Osteocyte (in vitro differentiated cells): ENCODE measurements at regions not wholly inside any gene's neighbourhood (a gene's known extent, or its start where the extent isn't known, plus 50 kb on each side); places are given as distances from the start of the nearest gene placed in this dataset.

Experiments used
- DNase-seq: peaks from one replicate; pipeline ENCODE4 v3.0.0; 2021; ENCODE audit warnings: mixed read lengths; ENCODE audit not compliant: unreplicated experiment; ENCODE audit errors: extremely low spot score
- H3K27ac Mint-ChIP-seq: one replicate; pipeline ENCODE4 v1.8.0; 2021; ENCODE audit warnings: mild to moderate bottlenecking, mixed read lengths; ENCODE audit not compliant: unreplicated experiment
- H3K27me3 Mint-ChIP-seq: one replicate; pipeline ENCODE4 v1.8.0; 2021; ENCODE audit warnings: mixed read lengths; ENCODE audit not compliant: unreplicated experiment
- H3K36me3 Mint-ChIP-seq: one replicate; pipeline ENCODE4 v1.8.0; 2021; ENCODE audit warnings: mixed read lengths; ENCODE audit not compliant: unreplicated experiment
- H3K4me1 Mint-ChIP-seq: one replicate; pipeline ENCODE4 v1.8.0; 2021; ENCODE audit warnings: mixed read lengths; ENCODE audit not compliant: unreplicated experiment
- H3K4me3 Mint-ChIP-seq: one replicate; pipeline ENCODE4 v1.8.0; 2021; ENCODE audit warnings: mild to moderate bottlenecking, moderate library complexity, mixed read lengths; ENCODE audit not compliant: unreplicated experiment
- H3K9me3 Mint-ChIP-seq: one replicate; pipeline ENCODE4 v1.8.0; 2021; ENCODE audit warnings: mixed read lengths; ENCODE audit not compliant: unreplicated experiment
- TF ChIP-seq, protein P1 (sequence below): fragments of 200-600 bp; sonication (generic); IDR thresholded peaks from 2 replicates; pipeline ENCODE4 v1.5.0; 2021; ENCODE audit warnings: antibody characterized with exemption, mild to moderate bottlenecking, moderate library complexity

GRCh38 chr4:18343581-18343980 is 322.0 kb upstream of the LCORL start:
- no peak overlapping the region for H3K27ac Mint-ChIP-seq
- no peak overlapping the region for H3K4me3 Mint-ChIP-seq
- DNase-seq: no peak
- no peaks in the 10 kb centered on the region for H3K4me1 Mint-ChIP-seq
- TF ChIP-seq, protein P1, sequence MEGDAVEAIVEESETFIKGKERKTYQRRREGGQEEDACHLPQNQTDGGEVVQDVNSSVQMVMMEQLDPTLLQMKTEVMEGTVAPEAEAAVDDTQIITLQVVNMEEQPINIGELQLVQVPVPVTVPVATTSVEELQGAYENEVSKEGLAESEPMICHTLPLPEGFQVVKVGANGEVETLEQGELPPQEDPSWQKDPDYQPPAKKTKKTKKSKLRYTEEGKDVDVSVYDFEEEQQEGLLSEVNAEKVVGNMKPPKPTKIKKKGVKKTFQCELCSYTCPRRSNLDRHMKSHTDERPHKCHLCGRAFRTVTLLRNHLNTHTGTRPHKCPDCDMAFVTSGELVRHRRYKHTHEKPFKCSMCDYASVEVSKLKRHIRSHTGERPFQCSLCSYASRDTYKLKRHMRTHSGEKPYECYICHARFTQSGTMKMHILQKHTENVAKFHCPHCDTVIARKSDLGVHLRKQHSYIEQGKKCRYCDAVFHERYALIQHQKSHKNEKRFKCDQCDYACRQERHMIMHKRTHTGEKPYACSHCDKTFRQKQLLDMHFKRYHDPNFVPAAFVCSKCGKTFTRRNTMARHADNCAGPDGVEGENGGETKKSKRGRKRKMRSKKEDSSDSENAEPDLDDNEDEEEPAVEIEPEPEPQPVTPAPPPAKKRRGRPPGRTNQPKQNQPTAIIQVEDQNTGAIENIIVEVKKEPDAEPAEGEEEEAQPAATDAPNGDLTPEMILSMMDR: no peak
- H3K9me3 Mint-ChIP-seq: peaks cover 18% of the 10 kb centered on the region
- no peaks in the 10 kb centered on the region for H3K27me3 Mint-ChIP-seq
- no peaks in the 10 kb centered on the region for H3K36me3 Mint-ChIP-seq

DNA sequence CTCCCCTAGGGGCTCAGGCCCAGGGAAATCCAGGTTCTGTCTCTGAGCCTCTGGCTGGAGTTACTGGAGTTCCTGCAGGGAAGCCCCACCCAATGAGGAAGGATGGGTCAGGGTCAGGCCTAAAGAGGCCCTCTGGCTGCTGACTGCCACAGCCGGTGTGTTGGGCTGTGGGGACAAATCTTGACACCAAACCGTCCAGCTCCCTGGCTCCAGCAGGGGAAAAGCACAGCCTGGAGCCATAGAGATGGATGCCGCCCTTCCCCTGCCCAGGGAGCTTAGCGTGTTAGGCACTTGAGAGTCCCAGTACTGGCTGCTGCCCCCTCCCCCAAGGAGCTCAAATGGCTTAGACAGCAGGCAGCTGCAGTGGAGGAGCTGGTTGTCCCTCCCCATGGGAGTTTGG is 321.3 kb upstream of the LCORL start:
- Mint-ChIP-seq H3K27me3 (no peaks in the 10 kb centered on the region), H3K36me3 (no peaks in the 10 kb centered on the region), H3K27ac (no peak overlapping the region), H3K4me3 (no peak overlapping the region), H3K9me3 (peaks cover 25% of the 10 kb centered on the region), H3K4me1 (no peaks in the 10 kb centered on the region)
- TF ChIP-seq, protein P1: no peak
- no peak for DNase-seq

DNA sequence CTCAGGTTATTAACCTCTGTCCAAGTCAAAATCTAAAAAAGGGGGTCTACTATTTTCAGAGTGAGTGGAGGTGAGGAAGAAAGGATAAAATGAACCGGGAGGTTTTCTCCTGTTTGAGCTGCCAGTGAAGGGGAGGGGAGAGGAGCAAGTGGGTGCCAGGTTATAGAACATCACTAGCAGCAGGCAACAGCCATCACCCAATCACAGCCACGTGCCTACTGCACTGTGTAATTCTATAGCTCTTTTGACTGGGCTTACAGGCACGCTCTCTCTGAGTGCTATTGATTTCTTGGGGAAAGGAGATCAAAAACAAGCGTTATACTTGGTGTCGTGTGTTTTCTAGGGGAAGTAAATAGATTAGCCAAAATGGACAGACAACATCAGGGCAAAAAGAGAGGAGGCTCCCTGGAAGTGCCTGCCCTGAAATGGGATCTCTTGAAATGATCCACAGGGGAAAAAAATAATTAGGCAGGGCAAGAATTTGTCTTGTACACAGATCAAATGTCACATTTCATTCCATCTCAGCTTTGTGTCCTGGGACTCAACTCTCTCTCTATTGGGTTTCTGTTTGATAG is 300.5 kb upstream of the LCORL start:
- no peak overlapping the region for H3K4me3 Mint-ChIP-seq
- no peak overlapping the region for H3K27ac Mint-ChIP-seq
- no peaks in the 10 kb centered on the region for H3K36me3 Mint-ChIP-seq
- TF ChIP-seq, protein P1: no peak
- no peak for DNase-seq
- no peaks in the 10 kb centered on the region for H3K4me1 Mint-ChIP-seq
- no peaks in the 10 kb centered on the region for H3K27me3 Mint-ChIP-seq
- peaks cover 14% of the 10 kb centered on the region for H3K9me3 Mint-ChIP-seq

GRCh38 chr4:18319431-18319830 is 297.9 kb upstream of the LCORL start:
- no peaks in the 10 kb centered on the region for H3K36me3 Mint-ChIP-seq
- H3K27ac Mint-ChIP-seq: no peak overlapping the region
- TF ChIP-seq, protein P1: no peak
- H3K4me3 Mint-ChIP-seq: no peak overlapping the region
- DNase-seq: no peak
- peaks cover 14% of the 10 kb centered on the region for H3K9me3 Mint-ChIP-seq
- no peaks in the 10 kb centered on the region for H3K27me3 Mint-ChIP-seq
- H3K4me1 Mint-ChIP-seq: no peaks in the 10 kb centered on the region

DNA sequence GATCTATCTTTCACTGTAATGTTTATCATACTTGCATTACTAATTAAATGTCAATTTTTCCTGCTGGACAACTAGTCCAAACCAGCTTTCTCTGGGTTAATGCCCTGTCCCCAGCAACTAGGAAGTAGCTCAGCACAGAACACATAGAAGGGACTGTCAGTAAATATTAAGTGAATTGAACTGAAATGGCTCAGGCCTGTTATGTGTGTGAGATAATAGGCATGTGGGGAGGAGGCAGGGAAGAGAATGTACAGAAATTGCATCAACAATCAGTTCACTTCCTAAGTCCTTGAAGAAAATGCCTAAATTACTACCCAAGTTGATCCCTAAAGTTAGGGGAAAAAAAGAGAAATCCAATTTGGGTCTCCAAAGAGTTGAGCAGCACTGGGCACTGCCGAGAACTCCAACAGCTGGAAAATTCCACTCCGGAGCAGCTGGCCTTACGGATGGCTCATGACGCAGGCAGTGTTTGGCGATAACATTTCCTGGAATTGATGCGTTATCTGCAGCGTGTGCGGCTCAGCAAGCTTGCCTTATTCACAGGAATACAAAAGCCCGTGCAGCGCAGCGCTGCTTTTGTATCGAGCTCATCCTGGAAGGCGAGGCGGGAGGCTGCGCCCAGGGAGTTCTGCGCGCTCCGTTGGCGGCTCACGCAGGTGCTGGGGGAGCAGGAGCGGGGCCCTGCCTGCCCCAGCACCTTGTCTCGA is 297.3 kb upstream of the LCORL start:
- Mint-ChIP-seq H3K36me3 (no peaks in the 10 kb centered on the region), H3K9me3 (peaks cover 10% of the 10 kb centered on the region), H3K27me3 (no peaks in the 10 kb centered on the region), H3K4me3 (no peak overlapping the region), H3K27ac (no peak overlapping the region), H3K4me1 (no peaks in the 10 kb centered on the region)
- no peak for DNase-seq
- TF ChIP-seq, protein P1: no peak
